Right atrium auricular region (tissue), 2 donors: ENCODE measurements at regions not wholly inside any gene's neighbourhood (a gene's known extent, or its start where the extent isn't known, plus 50 kb on each side); places are given as distances from the start of the nearest gene placed in this dataset.

ENCODE experiments used
- DNase-seq: peaks from one replicate; pipeline ENCODE4 v3.0.0-alpha.2; 2019; ENCODE audit warnings: low spot score
- H3K27ac ChIP-seq, 2 donors: fragments of 200-600 bp; sonication (generic); 1 replicate in 1 of 2; 2 replicates in 1 of 2; pipeline ENCODE4 v1.5.1; 2016 to 2019
- H3K27me3 ChIP-seq, 2 donors: fragments of 200-600 bp; sonication (generic); one replicate each; pipeline versions ENCODE4 v1.5.1 to v1.6.0; 2017 to 2019
- H3K36me3 ChIP-seq: fragments of 200-600 bp; sonication (generic); one replicate; pipeline ENCODE4 v1.5.1; 2016
- H3K4me1 ChIP-seq, 2 donors: fragments of 200-600 bp; sonication (generic); one replicate each; pipeline versions ENCODE4 v1.5.1 to v1.6.0; 2017 to 2019
- H3K4me3 ChIP-seq, 2 donors: fragments of 200-600 bp; sonication (generic); 1 replicate in 1 of 2; 2 replicates in 1 of 2; pipeline ENCODE4 v1.5.1; 2017 to 2019; ENCODE audit warnings: mild to moderate bottlenecking in 1 of 2, moderate library complexity in 1 of 2
- H3K9me3 ChIP-seq, 2 donors: fragments of 200-600 bp; sonication (generic); one replicate each; pipeline ENCODE4 v1.5.1; 2019
- TF ChIP-seq, protein P1 (sequence below), 2 donors: fragments of 200-600 bp; sonication (generic); IDR thresholded peaks; one replicate each; pipeline ENCODE4 v1.5.1; 2019; ENCODE audit warnings: antibody characterized with exemption in 2 of 2

DNA sequence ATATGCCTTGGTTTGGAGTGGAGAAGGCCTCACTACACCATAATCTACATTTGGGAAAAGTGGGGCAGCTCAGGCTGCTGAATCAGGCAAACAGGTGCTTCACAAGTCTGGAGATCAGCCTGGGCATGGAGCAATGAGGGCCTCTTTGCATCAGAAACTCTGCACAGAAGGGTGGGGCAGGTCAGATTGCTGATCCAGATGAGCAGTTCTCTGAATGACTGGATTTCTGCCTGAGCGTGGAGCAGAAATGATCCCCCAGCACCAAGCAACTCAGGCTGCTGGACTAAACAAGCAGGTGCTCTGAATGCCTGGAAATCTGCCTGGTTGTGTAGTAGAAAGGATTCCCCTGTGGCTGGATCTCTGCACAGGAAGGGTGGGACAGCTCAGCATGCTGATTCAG lies 605.3 kb upstream of the ZNF804A start:
- no peaks in the 10 kb centered on the region for H3K27me3 ChIP-seq
- no peak overlapping the region for H3K27ac ChIP-seq
- TF ChIP-seq, protein P1, sequence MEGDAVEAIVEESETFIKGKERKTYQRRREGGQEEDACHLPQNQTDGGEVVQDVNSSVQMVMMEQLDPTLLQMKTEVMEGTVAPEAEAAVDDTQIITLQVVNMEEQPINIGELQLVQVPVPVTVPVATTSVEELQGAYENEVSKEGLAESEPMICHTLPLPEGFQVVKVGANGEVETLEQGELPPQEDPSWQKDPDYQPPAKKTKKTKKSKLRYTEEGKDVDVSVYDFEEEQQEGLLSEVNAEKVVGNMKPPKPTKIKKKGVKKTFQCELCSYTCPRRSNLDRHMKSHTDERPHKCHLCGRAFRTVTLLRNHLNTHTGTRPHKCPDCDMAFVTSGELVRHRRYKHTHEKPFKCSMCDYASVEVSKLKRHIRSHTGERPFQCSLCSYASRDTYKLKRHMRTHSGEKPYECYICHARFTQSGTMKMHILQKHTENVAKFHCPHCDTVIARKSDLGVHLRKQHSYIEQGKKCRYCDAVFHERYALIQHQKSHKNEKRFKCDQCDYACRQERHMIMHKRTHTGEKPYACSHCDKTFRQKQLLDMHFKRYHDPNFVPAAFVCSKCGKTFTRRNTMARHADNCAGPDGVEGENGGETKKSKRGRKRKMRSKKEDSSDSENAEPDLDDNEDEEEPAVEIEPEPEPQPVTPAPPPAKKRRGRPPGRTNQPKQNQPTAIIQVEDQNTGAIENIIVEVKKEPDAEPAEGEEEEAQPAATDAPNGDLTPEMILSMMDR (IDR thresholded peaks at IDR 0.05): no peak
- H3K9me3 ChIP-seq: peaks cover 0 to under 1% of the 10 kb centered on the region in 2 donors
- no peaks in the 10 kb centered on the region for H3K36me3 ChIP-seq
- no peak for DNase-seq
- H3K4me3 ChIP-seq: no peak overlapping the region
- H3K4me1 ChIP-seq: no peaks in the 10 kb centered on the region

DNA sequence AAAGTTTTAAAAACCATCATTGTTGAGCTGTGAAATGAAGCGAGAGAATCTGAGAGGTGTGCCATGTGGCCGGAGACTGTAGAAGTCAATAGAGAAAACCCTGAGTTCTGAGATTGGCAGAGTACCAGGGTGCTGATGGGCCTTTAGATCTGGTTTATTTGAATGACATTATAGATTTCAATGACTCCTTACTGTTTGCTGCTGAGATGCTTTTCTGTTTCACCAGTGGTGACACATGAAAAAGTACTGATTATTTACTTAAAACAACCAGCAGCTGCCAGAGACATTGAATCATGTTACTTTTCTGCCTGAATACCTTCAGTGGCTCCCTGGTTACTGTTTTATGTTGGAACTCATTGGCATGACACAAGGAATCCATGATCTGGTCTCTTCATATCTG lies 602.7 kb upstream of the ZNF804A start:
- no peak overlapping the region for H3K4me3 ChIP-seq
- no peaks in the 10 kb centered on the region for H3K27me3 ChIP-seq
- no peaks in the 10 kb centered on the region for H3K4me1 ChIP-seq
- TF ChIP-seq, protein P1 (IDR thresholded peaks at IDR 0.05): no peak
- DNase-seq: no peak
- no peak overlapping the region for H3K27ac ChIP-seq
- H3K9me3 ChIP-seq: no peaks in the 10 kb centered on the region
- H3K36me3 ChIP-seq: no peaks in the 10 kb centered on the region

DNA sequence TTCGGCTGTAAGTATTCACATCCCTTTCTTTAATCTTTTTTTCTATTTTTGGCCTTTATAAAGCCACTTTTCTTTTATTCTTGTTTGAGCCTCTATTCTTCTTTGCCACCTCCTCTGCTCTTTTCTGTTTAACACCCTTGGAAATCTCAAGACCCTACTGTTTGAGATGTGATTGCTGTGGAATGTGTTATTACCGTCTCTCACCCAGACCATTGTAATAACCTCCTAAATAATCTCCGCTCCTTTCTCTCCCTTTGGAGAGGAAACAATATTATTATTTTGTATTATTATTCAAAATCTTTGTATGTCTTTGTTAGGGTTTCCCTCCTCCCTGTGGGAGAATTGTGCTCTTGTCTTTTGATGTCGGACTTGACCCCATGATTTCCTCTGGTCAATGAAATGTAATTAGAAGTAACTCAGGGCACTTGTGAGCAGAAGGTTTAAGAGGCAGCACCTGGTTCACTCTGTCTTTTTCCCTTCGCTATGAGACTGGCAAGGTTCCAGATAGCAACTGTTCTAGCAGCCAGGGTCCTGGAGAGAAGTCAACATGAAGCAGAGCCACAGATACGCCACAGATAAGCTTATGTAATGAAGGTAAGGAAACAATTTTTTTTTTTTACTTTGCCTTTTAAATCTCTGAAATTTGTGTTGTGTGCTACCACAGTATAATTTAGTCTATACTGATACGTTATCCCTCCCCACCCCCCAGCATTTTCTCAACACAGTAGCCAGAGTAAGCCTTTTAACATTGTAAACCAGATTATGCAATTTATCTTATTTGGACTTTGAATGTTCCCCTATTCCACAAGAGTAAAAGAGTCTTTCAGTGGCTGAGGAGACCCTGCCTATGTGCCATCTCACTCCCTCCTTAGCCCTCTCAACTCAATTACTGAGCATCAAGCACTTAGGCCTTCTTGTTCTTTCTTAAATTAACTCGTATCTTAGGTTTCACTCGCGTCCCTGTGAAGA lies 601.2 kb upstream of the ZNF804A start:
- Histone ChIP-seq H3K9me3 (no peaks in the 10 kb centered on the region), H3K4me1 (no peaks in the 10 kb centered on the region), H3K4me3 (no peak overlapping the region), H3K36me3 (no peaks in the 10 kb centered on the region), H3K27ac (no peak overlapping the region), H3K27me3 (no peaks in the 10 kb centered on the region)
- DNase-seq: no peak
- TF ChIP-seq, protein P1 (IDR thresholded peaks at IDR 0.05): no peak

DNA sequence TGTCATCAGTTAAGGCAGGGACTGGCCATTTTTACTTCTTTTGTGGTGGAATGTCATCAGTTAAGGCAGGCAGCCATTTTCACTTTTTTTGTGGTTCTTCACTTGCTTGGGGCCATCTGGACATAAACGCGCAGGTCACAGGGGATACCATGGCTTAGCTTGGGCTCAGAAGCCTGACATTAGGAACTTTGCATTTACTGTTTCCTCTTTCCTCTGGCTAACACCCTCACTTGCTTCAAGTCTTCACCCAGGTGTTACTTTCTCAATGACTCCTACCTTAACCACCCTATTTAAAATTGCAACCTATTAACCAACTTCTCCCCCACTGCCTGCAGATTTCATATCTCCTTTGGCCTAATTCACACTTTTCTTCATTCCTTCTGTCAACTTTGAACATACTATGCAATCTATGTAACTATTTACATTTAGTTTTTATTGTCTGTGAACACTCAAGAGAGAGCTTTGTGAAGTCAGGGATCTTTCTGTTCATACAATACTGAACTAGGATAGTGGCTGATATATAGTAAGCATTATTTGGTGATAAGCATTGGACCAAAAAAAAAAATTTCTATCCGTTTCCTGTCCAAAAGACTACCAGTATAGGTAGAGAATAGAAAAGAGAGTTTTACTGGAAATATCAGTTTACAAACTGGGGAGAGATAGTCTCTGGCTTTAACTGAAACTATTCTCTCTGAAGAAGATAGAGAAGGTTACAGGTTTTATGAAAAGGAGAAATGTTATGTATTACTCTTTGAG lies 600.1 kb upstream of the ZNF804A start:
- DNase-seq: no peak
- Histone ChIP-seq H3K4me1 (no peaks in the 10 kb centered on the region), H3K27ac (no peak overlapping the region), H3K27me3 (no peaks in the 10 kb centered on the region), H3K9me3 (no peaks in the 10 kb centered on the region), H3K36me3 (no peaks in the 10 kb centered on the region), H3K4me3 (no peak overlapping the region)
- TF ChIP-seq, protein P1 (IDR thresholded peaks at IDR 0.05): no peak

DNA sequence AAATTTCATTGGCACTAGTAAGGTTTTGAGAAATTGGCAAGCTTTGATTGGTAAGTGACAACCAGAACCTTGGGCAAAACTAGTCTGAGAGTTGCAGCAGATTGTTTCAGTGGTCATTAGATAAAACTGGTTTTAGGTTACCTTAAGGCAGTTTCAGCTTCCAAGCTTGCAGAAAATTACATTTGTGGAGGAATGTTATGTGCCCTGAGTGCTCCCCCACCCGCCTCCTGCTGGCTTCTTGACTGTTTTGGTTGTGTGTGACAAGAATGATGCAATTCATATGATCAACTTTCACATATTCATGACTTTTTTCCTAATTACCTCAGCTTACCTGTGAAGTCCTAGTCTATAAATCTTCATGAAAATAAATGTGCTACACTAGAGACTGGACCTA lies 599.5 kb upstream of the ZNF804A start:
- Histone ChIP-seq H3K36me3 (no peaks in the 10 kb centered on the region), H3K4me1 (no peaks in the 10 kb centered on the region), H3K9me3 (no peaks in the 10 kb centered on the region), H3K27me3 (no peaks in the 10 kb centered on the region), H3K27ac (no peak overlapping the region), H3K4me3 (no peak overlapping the region)
- no peak for DNase-seq
- TF ChIP-seq, protein P1 (IDR thresholded peaks at IDR 0.05): no peak
